ENCODE measurements at regions not wholly inside any gene's neighbourhood (a gene's known extent, or its start where the extent isn't known, plus 50 kb on each side); places are given as distances from the start of the nearest gene placed in this dataset.
"Not testable (repeated sequence)": the region's sequence is repeated elsewhere in the genome, so short reads cannot be mapped to it uniquely, and the experiment has no call there.

- not testable (repeated sequence) for H3K36me3 Mint-ChIP-seq (ENCODE audit: low read depth); H3K4me1 Mint-ChIP-seq (ENCODE audit: low read depth); H3K27ac Mint-ChIP-seq (ENCODE audit: unreplicated experiment); DNase-seq (ENCODE audit: low spot score); H3K9me3 Mint-ChIP-seq (ENCODE audit: low read depth); H3K27me3 Mint-ChIP-seq (ENCODE audit: low read depth); H3K4me3 Mint-ChIP-seq (ENCODE audit: unreplicated experiment)
Measured at GRCh38 chr1:149240530-149240929, 137.2 kb upstream of the NBPF9 start.

GRCh38 chr1:149241272-149241671 lies 137.9 kb upstream of the NBPF9 start:
- not testable (repeated sequence) for H3K9me3 Mint-ChIP-seq (ENCODE audit: low read depth); H3K27ac Mint-ChIP-seq (ENCODE audit: unreplicated experiment); H3K4me1 Mint-ChIP-seq (ENCODE audit: low read depth); H3K4me3 Mint-ChIP-seq (ENCODE audit: unreplicated experiment); DNase-seq (ENCODE audit: low spot score); H3K27me3 Mint-ChIP-seq (ENCODE audit: low read depth); H3K36me3 Mint-ChIP-seq (ENCODE audit: low read depth)

GRCh38 chr1:149243572-149243971 lies 140.2 kb upstream of the NBPF9 start:
- H3K4me3 Mint-ChIP-seq (ENCODE audit: unreplicated experiment); H3K4me1 Mint-ChIP-seq (ENCODE audit: low read depth); H3K27me3 Mint-ChIP-seq (ENCODE audit: low read depth); H3K9me3 Mint-ChIP-seq (ENCODE audit: low read depth); DNase-seq (ENCODE audit: low spot score); H3K36me3 Mint-ChIP-seq (ENCODE audit: low read depth); H3K27ac Mint-ChIP-seq (ENCODE audit: unreplicated experiment): not testable (repeated sequence)

- not testable (repeated sequence) for H3K27ac Mint-ChIP-seq (ENCODE audit: unreplicated experiment); DNase-seq (ENCODE audit: low spot score); H3K27me3 Mint-ChIP-seq (ENCODE audit: low read depth); H3K4me1 Mint-ChIP-seq (ENCODE audit: low read depth); H3K4me3 Mint-ChIP-seq (ENCODE audit: unreplicated experiment); H3K9me3 Mint-ChIP-seq (ENCODE audit: low read depth); H3K36me3 Mint-ChIP-seq (ENCODE audit: low read depth)
Measured at GRCh38 chr1:149244621-149245020, 141.3 kb upstream of the NBPF9 start.

- not testable (repeated sequence) for H3K9me3 Mint-ChIP-seq (ENCODE audit: low read depth); H3K4me1 Mint-ChIP-seq (ENCODE audit: low read depth); DNase-seq (ENCODE audit: low spot score); H3K27ac Mint-ChIP-seq (ENCODE audit: unreplicated experiment); H3K36me3 Mint-ChIP-seq (ENCODE audit: low read depth); H3K4me3 Mint-ChIP-seq (ENCODE audit: unreplicated experiment); H3K27me3 Mint-ChIP-seq (ENCODE audit: low read depth)
Measured at GRCh38 chr1:149246212-149246611, 142.9 kb upstream of the NBPF9 start.

GRCh38 chr1:149248610-149249009 lies 145.3 kb upstream of the NBPF9 start:
- not testable (repeated sequence) for DNase-seq (ENCODE audit: low spot score); H3K36me3 Mint-ChIP-seq (ENCODE audit: low read depth); H3K9me3 Mint-ChIP-seq (ENCODE audit: low read depth); H3K27me3 Mint-ChIP-seq (ENCODE audit: low read depth); H3K4me1 Mint-ChIP-seq (ENCODE audit: low read depth); H3K27ac Mint-ChIP-seq (ENCODE audit: unreplicated experiment); H3K4me3 Mint-ChIP-seq (ENCODE audit: unreplicated experiment)

- not testable (repeated sequence) for H3K9me3 Mint-ChIP-seq (ENCODE audit: low read depth); H3K36me3 Mint-ChIP-seq (ENCODE audit: low read depth); H3K4me3 Mint-ChIP-seq (ENCODE audit: unreplicated experiment); H3K4me1 Mint-ChIP-seq (ENCODE audit: low read depth); H3K27me3 Mint-ChIP-seq (ENCODE audit: low read depth); H3K27ac Mint-ChIP-seq (ENCODE audit: unreplicated experiment); DNase-seq (ENCODE audit: low spot score)
Measured at GRCh38 chr1:149249850-149250467, 146.6 kb upstream of the NBPF9 start.

GRCh38 chr1:149254894-149255847 lies 151.8 kb upstream of the NBPF9 start:
- not testable (repeated sequence) for H3K27me3 Mint-ChIP-seq (ENCODE audit: low read depth); H3K4me3 Mint-ChIP-seq (ENCODE audit: unreplicated experiment); DNase-seq (ENCODE audit: low spot score); H3K36me3 Mint-ChIP-seq (ENCODE audit: low read depth); H3K27ac Mint-ChIP-seq (ENCODE audit: unreplicated experiment); H3K4me1 Mint-ChIP-seq (ENCODE audit: low read depth); H3K9me3 Mint-ChIP-seq (ENCODE audit: low read depth)

GRCh38 chr1:149260284-149260683 lies 156.9 kb upstream of the NBPF9 start:
- H3K36me3 Mint-ChIP-seq (ENCODE audit: low read depth); H3K4me3 Mint-ChIP-seq (ENCODE audit: unreplicated experiment); H3K4me1 Mint-ChIP-seq (ENCODE audit: low read depth); H3K27ac Mint-ChIP-seq (ENCODE audit: unreplicated experiment); H3K27me3 Mint-ChIP-seq (ENCODE audit: low read depth); H3K9me3 Mint-ChIP-seq (ENCODE audit: low read depth); DNase-seq (ENCODE audit: low spot score): not testable (repeated sequence)
- peak; percentile 37 for TF ChIP-seq CTCF (IDR thresholded peaks at IDR 0.05)

All from chondrocyte (in vitro differentiated cells).